ENCODE measurements at regions not wholly inside any gene's neighbourhood (a gene's known extent, or its start where the extent isn't known, plus 50 kb on each side); places are given as distances from the start of the nearest gene placed in this dataset.

GRCh38 chr5:135223404-135223803 lies 175.6 kb downstream of the MACROH2A1 start:
- no peaks in the 10 kb centered on the region for H3K27me3 ChIP-seq (ENCODE audit: insufficient read depth, low read depth)
- H3K79me2 ChIP-seq (ENCODE audit: insufficient read depth, low read depth), result no peaks in the 10 kb centered on the region
- no peaks in the 10 kb centered on the region for H3K36me3 ChIP-seq (ENCODE audit: insufficient read depth)
- H2AFZ ChIP-seq (ENCODE audit: low read depth), result no peak overlapping the region
- no peaks in the 10 kb centered on the region for H4K20me1 ChIP-seq (ENCODE audit: insufficient read depth)
- H3K4me1 ChIP-seq (ENCODE audit: low read depth, poor library complexity, severe bottlenecking), result no peaks in the 10 kb centered on the region
- no peak for TF ChIP-seq CTCF (conservative IDR thresholded peaks at IDR 0.05; ENCODE audit: low read depth, low read length)
- no peak overlapping the region for H3K4me3 ChIP-seq (IDR thresholded peaks at IDR 0.05; ENCODE audit: insufficient read depth, low read depth, low read length)
- no peak overlapping the region for H3K4me2 ChIP-seq
- no peak overlapping the region for H3K27ac ChIP-seq
- no peak overlapping the region for H3K9ac ChIP-seq

GRCh38 chr5:135222771-135223170 lies 176.3 kb downstream of the MACROH2A1 start:
- H3K9ac ChIP-seq, result no peak overlapping the region
- TF ChIP-seq CTCF (conservative IDR thresholded peaks at IDR 0.05; ENCODE audit: low read depth, low read length), result no peak
- H2AFZ ChIP-seq (ENCODE audit: low read depth), result no peak overlapping the region
- H4K20me1 ChIP-seq (ENCODE audit: insufficient read depth), result no peaks in the 10 kb centered on the region
- H3K27me3 ChIP-seq (ENCODE audit: insufficient read depth, low read depth), result no peaks in the 10 kb centered on the region
- H3K4me3 ChIP-seq (IDR thresholded peaks at IDR 0.05; ENCODE audit: insufficient read depth, low read depth, low read length), result no peak overlapping the region
- H3K4me2 ChIP-seq, result no peak overlapping the region
- H3K79me2 ChIP-seq (ENCODE audit: insufficient read depth, low read depth), result no peaks in the 10 kb centered on the region
- H3K4me1 ChIP-seq (ENCODE audit: low read depth, poor library complexity, severe bottlenecking), result no peaks in the 10 kb centered on the region
- no peak overlapping the region for H3K27ac ChIP-seq
- H3K36me3 ChIP-seq (ENCODE audit: insufficient read depth), result no peaks in the 10 kb centered on the region

GRCh38 chr5:135222171-135222681 lies 176.8 kb downstream of the MACROH2A1 start:
- H3K27me3 ChIP-seq (ENCODE audit: insufficient read depth, low read depth), result no peaks in the 10 kb centered on the region
- no peak overlapping the region for H3K4me3 ChIP-seq (IDR thresholded peaks at IDR 0.05; ENCODE audit: insufficient read depth, low read depth, low read length)
- no peak for TF ChIP-seq CTCF (conservative IDR thresholded peaks at IDR 0.05; ENCODE audit: low read depth, low read length)
- no peaks in the 10 kb centered on the region for H3K79me2 ChIP-seq (ENCODE audit: insufficient read depth, low read depth)
- H3K36me3 ChIP-seq (ENCODE audit: insufficient read depth), result no peaks in the 10 kb centered on the region
- H3K4me1 ChIP-seq (ENCODE audit: low read depth, poor library complexity, severe bottlenecking), result no peaks in the 10 kb centered on the region
- no peaks in the 10 kb centered on the region for H4K20me1 ChIP-seq (ENCODE audit: insufficient read depth)
- no peak overlapping the region for H3K9ac ChIP-seq
- H3K4me2 ChIP-seq, result no peak overlapping the region
- no peak overlapping the region for H3K27ac ChIP-seq
- H2AFZ ChIP-seq (ENCODE audit: low read depth), result no peak overlapping the region

- no peak for TF ChIP-seq CTCF (conservative IDR thresholded peaks at IDR 0.05; ENCODE audit: low read depth, low read length)
- Histone ChIP-seq H3K4me3 (IDR thresholded peaks at IDR 0.05; ENCODE audit: insufficient read depth, low read depth, low read length) (no peak overlapping the region), H3K4me1 (ENCODE audit: low read depth, poor library complexity, severe bottlenecking) (no peaks in the 10 kb centered on the region), H3K9ac (no peak overlapping the region), H4K20me1 (ENCODE audit: insufficient read depth) (no peaks in the 10 kb centered on the region), H3K36me3 (ENCODE audit: insufficient read depth) (no peaks in the 10 kb centered on the region), H3K4me2 (no peak overlapping the region), H3K27me3 (ENCODE audit: insufficient read depth, low read depth) (no peaks in the 10 kb centered on the region), H3K79me2 (ENCODE audit: insufficient read depth, low read depth) (no peaks in the 10 kb centered on the region), H3K27ac (no peak overlapping the region), H2AFZ (ENCODE audit: low read depth) (no peak overlapping the region)
These were observed 177.3 kb downstream of the MACROH2A1 start for GRCh38 chr5:135221696-135222095.

GRCh38 chr5:135221187-135221473 lies 177.9 kb downstream of the MACROH2A1 start:
- Histone ChIP-seq H2AFZ (ENCODE audit: low read depth) (no peak overlapping the region), H3K9ac (no peak overlapping the region), H3K4me2 (no peak overlapping the region), H3K4me3 (IDR thresholded peaks at IDR 0.05; ENCODE audit: insufficient read depth, low read depth, low read length) (no peak overlapping the region), H3K36me3 (ENCODE audit: insufficient read depth) (no peaks in the 10 kb centered on the region), H3K79me2 (ENCODE audit: insufficient read depth, low read depth) (no peaks in the 10 kb centered on the region), H3K4me1 (ENCODE audit: low read depth, poor library complexity, severe bottlenecking) (no peaks in the 10 kb centered on the region), H4K20me1 (ENCODE audit: insufficient read depth) (no peaks in the 10 kb centered on the region), H3K27me3 (ENCODE audit: insufficient read depth, low read depth) (no peaks in the 10 kb centered on the region), H3K27ac (no peak overlapping the region)
- TF ChIP-seq CTCF (conservative IDR thresholded peaks at IDR 0.05; ENCODE audit: low read depth, low read length), result no peak
